GM19372 (cell line): ENCODE measurements at regions not wholly inside any gene's neighbourhood (a gene's known extent, or its start where the extent isn't known, plus 50 kb on each side); places are given as distances from the start of the nearest gene placed in this dataset.

Experiments
- ATAC-seq: cut with Tn5 transposase; IDR thresholded peaks from one replicate; pipeline ENCODE4 v1.9.1; 2021; ENCODE audit warnings: mild to moderate bottlenecking, low read depth, moderate library complexity; ENCODE audit not compliant: unreplicated experiment

DNA sequence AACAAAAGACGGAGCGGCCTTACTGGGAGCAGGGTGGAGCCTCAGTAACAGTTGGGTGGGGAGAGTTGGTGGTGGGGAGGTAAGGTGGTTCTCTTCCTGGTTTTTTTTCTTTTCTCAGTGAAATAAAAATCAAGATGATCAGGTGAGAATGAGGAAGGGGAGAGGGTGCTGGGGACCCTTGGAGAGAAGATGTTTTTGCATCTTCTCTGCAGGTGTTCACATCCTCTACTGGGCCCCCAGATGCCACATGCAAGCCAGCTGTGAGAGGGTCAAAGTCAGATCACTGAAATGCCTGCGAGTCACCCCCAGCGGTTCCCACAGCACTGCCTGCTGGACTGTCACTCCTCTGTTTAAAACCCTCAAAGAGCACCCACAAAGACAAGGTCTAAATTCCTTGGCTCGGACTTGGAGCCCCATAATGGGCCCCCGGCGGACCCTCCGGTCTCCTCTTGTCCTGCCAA, 69.8 kb upstream of the FHL2 start:
- no peak for ATAC-seq

DNA sequence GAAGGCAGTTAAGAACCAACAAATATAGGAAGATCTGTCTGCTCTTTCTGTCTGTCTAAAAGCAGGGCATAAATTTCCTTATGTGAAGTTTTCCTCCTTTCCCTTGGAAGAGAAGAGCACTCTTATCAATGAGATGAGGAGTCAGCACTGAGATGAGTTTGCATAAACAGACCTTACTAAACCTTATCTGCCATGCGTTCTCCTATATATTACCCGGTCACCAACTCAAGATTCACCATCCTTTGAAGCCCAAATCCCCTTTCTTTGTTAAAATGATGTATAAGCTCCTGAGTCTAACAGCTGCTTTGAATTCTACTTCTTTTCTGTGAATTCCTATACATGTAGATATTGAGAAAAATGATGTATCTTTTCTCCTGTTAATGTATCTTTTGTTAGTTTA, 65.5 kb upstream of the FHL2 start:
- ATAC-seq, result no peak

- ATAC-seq, result no peak
Measured at GRCh38 chr2:105460048-105460732, 61.3 kb upstream of the FHL2 start.

- no peak for ATAC-seq
Measured at GRCh38 chr2:105458076-105458475, 59.2 kb upstream of the FHL2 start.

- ATAC-seq, result no peak
Measured at GRCh38 chr2:105455488-105456003, 56.7 kb upstream of the FHL2 start.

DNA sequence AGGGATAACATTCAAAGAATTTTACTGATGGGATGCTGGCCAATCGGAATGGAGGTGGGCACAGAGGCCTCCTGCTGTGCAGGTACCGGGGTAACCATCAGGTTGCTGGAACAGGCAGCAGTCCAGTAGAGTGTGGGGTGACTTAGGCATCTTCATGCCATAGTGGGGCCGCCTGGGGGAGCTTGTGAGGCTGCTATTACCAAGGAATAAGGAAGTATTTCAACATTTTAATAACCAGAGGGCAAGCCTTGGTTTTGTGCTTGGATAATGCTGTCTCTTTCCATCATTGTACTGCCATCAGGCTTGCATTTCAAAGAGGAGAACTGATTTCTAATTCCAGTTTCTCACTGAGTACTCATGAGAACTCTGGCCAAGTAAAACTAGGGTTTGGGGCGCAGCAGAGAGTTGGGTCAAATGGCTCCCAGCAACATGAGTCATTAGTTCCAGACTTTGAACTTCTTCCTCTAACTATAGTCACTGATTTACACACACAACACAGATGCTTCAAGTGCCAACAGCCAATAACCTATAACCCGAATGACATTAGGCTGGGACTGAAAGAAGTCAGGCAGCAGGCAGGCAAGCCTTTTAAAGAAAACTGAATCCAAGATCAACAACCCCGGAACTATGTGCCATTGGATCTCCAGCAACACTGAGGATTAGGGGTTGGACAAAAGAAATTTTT, 56.1 kb upstream of the FHL2 start:
- no peak for ATAC-seq

- no peak for ATAC-seq
Measured at GRCh38 chr2:105451571-105452166, 52.8 kb upstream of the FHL2 start.

DNA sequence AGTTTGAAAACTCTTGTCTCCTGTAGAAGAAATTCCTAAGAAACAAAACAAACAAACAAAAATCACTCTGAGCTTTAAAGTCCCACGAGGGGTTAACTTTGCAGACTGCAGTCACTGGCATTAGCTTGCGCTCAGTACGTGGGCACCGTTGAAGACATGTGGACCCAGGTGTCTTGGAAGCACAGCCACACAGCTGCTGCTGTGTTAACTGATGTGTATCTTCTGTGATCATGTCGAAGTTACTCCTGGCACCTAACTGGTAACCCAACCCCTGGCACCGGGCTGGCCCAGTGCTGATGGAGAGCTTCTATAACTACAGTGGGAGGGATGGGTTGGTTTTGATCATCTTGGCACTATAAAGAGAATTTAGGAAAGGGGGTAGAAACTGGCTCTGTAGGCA, 51.6 kb upstream of the FHL2 start:
- ATAC-seq, result no peak

GRCh38 chr2:105449076-105449475, 50.2 kb upstream of the FHL2 start:
- no peak for ATAC-seq
